ENCODE measurements at regions not wholly inside any gene's neighbourhood (a gene's known extent, or its start where the extent isn't known, plus 50 kb on each side); places are given as distances from the start of the nearest gene placed in this dataset.

GRCh38 chr11:69954756-69955155 is 123.4 kb upstream of the ANO1 start:
- DNase-seq = no peak

GRCh38 chr11:69956669-69957190 is 121.4 kb upstream of the ANO1 start:
- DNase-seq = no peak

DNA sequence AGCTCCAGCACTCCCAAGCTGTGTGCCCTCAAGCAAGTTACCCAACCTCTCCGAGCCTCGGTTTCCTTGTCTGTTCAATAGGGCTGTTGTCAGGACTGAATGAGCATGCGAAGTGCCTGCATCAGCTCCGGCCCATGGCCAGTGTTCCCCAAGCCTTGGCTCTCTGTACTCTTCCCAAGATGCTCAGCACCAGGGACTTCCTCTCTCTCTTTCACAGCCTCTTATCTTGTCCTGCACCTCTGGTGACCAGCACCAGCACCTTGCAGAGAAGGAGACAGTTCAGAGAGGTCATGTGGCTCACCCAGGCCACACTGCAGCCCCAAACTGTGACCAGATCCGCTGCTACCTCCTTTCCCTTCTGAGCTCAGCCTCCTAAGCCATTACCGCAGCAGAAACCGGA is 120.3 kb upstream of the ANO1 start:
- no peak for DNase-seq

DNA sequence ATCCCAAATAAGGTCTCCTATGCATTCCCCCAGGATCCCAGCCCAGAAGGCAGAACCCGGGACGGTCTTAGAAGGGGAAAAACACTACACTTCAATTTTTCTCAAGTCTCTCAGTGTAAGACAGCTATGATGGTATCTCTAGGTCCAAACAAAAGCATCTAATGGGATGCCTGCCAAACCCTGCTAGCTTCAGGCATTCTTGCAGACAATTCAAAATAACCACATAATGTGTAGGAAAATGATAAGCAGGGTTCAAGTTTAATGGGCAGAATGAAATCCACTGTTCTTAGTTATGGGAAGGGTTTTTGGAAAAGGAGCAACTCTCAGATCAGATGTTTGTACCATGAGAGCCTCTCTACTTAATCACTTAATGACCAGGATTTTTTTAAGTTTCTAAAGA is 119.8 kb upstream of the ANO1 start:
- no peak for DNase-seq

DNA sequence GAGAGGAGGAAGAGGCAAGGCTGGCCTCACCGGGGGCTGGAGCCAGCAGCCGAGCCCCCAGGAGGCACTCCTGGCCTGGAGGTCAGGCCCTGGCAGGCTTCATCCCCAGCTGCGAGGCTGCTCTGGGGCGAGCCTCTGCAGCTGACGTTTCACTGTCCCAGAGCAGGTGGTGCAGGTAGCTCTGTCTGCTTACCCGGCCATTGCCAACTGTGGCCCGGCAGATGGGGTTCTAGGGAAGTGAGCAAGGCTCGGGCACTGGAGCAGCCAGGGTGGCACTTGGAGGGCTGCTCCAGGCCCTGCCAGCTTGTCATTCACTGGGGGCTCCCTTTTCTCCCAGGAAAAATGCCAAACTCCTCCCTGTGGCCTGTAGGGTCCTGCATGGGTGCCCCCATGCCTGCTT is 118.7 kb upstream of the ANO1 start:
- DNase-seq = no peak

DNA sequence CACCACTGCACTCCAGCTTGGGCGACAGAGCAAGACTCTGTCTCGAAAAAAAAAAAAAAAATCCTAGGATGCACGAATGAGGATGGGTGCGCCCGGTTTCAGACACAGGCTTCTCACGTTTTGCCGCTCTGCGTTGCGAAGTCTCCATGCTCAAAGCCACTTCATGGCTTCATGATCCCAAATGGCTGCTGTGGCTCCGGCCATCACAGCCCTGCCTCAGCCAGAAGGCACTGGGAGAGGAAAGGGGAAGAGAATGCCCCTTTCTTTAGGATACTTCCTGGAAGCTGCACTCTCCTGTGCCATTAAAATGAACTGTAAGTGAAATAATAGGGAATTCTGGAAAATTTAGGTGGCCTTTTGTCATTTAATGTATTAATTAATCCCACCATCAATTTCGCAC is 116.4 kb upstream of the ANO1 start:
- DNase-seq = no peak

- no peak for DNase-seq
Measured at GRCh38 chr11:69962152-69962551, 116.0 kb upstream of the ANO1 start.

DNA sequence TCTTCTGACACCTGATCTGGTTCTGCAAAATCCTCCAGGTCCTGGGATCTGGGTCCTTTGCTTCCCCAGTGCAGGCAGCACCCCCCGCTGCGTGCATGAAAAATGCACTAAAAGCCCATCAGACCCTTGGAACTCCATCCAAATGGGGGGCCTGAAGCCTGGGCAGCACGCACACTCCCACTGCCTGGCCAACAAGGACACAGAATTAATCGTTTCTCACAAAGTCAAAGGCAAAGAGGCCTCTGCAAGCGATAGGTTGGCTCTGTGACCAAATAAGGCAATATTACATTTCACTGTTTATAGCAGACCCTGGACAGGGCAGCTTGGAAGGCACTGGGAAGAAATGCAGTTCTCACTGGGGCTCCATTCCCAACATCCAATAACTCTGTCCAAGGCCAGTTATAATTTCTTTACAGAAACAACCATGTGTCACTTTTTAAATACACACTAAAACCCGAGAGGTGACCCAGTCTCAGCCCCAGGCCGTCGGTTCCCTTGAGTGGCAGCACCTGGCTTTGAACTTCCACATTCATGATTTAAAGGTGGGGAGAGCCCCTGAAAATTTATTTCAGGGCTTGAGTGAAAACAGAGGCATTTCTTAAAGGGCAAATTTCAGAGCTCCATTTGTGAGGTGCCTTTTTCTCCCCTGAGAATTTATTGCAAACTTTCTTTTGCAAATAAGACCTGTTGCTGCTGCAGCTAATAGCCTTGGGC is 114.4 kb upstream of the ANO1 start:
- DNase-seq = no peak

DNA sequence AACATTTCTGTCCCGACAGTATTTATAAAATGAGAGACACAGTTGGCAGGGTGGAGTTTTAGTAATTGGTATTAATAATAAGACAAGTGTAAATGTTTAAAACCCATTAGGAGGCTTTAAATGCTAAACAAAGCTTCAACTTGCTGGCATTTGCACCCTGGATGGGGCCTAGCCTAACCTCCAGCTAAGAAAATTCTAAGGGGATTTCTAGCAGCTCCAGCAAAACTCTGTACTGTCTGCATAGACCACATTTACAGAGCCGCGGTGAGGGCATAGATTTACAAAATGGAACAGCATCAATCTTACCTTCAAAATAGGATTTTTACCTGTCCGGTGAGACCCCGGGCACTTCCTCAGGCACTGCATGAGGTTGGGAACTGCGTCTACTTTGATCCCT is 113.9 kb upstream of the ANO1 start:
- no peak for DNase-seq

DNA sequence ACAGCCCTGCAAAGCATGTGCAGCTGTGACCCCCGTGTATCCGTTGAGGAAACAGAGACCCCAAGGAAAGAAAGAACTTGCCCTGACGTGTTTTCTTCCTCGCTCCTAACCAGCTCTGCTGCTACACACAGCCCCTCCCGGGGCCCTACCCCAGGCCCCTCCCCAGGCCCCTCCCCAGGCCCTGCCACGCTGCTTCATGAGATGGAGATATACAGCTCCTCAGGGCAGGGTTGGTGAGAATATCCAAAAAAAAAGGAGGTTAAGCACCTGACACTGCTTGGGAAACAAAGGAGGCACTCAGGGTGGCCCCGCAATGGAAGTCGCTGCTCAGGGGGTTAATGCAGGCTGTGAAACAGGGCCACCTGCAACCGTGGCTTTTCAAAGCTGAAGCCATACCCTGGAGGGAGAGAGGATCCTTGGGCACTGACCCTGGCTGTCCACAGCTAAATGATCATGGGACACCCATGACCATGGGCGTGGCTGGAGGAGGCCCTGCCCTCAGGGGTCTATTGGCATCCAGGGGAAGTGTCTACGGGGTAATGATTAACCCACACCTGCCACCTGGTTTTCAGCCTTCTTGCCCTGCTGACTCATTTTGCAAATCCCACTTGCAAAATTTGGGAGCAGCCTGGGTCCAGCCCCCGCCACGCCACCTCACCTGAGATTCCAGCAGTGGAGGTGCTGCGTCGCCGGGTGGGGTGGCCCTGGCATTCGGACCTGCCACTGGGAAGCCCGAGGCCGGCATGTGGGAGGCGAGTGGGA is 112.1 kb upstream of the ANO1 start:
- DNase-seq = no peak

- no peak for DNase-seq
Measured at GRCh38 chr11:69966583-69966835, 111.6 kb upstream of the ANO1 start.

GRCh38 chr11:69966910-69967483 is 111.1 kb upstream of the ANO1 start:
- DNase-seq = no peak

DNA sequence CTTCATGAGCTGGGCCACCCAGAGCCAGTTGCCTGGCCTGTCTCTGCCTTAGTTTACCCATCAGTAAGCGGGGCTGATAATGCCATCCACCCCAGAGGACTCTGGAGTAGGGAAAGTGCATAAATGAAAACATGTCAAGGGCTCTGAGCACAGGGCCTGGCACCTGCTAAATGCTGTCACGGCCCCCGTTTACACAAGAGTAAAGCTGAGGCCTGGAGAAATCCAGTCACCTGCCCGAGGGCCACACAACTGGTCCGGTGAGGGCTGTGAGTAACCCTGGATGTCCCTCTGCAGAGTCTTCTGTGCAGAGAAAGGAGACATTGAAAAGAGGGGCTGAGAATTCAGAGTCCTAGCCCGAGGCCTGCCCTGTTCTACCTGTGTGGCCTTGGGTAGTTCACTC is 110.6 kb upstream of the ANO1 start:
- no peak for DNase-seq

DNA sequence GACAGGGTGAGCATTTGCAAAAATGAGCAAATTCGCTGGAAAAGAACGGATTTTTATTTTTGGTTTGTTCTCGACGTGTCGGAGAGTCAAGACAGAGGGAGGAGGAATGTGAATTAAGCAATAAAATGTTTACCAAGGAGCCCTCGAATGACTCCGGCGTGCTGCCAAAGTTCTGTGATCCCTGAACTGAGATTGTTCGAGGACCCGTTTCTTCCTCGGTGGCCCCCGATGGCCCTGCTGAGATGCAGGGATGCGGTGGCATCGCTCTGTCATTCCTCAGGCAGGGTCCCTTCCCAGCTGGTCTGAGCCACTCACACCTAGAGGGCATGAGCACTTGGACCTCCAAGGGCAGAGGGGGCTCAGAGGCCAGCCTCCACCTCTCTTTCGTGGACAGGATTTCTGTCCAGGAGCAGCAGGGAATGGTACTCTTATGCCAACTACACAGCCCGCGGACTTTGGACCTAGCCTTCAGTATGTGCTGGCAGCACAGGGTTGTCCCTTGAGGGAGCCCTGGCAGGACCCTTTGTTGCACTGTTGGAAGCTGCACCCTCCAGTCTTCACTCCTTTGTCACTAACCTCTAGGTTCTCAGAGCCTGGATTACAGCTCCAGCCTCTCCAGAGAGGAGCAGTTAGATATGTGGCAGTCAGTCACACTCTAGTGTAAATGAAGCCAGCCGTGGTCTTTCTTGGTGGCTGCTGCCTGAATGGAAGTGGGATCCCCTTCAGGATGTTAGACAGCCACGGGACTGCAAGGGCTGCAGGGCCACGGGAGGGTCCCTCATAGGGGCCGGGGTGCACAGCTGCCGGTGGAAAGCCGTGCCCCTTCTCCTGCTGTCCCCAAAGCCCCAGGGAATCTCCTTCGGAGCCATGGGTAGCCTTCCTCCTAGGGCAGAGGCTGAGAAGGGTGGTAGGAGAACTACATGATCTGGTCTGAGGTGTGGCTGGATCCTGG is 109.4 kb upstream of the ANO1 start:
- no peak for DNase-seq

GRCh38 chr11:69969890-69970784 is 108.0 kb upstream of the ANO1 start:
- no peak for DNase-seq

DNA sequence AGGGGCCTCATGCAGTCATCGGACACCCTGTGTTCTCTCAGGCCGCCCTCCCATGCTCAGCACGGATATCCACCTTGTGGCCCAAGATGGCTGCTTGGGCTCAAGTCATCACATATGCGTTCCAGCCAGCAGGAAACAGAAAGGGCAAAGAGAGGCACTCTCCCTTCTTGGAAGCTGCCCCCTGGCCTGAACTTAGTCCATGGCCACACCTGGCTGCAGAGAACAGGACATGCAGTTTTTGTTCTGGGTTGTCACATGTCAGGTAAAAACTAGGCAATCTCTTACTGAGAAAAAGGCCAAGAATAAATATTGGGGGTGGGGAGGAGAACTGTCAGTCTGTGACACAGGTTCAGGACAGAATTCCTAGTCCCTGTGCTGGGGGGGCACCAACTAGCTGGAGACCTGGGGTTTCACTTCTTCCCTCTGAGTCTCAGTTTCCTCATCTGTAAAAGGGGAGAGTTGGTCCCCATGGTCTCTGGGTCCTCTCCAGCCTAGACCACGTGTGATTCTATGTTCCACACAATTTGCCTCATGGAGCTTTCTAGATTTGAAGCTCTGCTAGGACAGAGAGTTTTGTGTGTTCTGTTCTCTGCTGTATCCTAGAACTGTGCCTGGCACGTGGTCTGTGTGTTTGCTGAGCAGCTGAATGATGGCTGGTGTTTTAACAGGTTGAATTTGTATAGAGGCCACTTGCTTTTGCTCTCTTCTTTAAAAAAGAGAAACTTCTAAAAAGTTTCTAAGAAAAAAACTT is 107.2 kb upstream of the ANO1 start:
- DNase-seq = no peak

- no peak for DNase-seq
Measured at GRCh38 chr11:69971741-69972140, 106.4 kb upstream of the ANO1 start.

- DNase-seq = no peak
Measured at GRCh38 chr11:69972351-69972802, 105.7 kb upstream of the ANO1 start.

DNA sequence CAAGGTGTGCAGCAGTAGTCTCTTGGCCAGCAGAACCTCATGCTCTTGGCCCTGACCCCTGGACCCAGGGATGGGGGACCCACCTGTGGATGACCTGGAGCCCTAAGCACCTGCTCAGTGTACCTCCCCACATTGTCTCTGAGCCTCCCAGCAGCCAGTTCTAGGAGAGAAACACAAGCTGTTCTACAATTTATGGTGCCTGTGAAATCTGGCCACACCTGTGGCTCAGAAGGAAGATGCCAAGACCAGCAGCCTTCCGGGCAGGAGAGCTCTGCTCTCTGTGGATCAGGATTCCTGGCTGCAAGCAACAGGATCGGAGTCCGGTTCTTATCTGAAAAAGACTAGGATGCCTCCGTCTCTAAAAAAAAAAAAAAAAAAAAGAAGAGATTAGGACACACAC is 103.6 kb upstream of the ANO1 start:
- DNase-seq = no peak

GRCh38 chr11:69975822-69976221 is 102.3 kb upstream of the ANO1 start:
- DNase-seq = no peak

DNA sequence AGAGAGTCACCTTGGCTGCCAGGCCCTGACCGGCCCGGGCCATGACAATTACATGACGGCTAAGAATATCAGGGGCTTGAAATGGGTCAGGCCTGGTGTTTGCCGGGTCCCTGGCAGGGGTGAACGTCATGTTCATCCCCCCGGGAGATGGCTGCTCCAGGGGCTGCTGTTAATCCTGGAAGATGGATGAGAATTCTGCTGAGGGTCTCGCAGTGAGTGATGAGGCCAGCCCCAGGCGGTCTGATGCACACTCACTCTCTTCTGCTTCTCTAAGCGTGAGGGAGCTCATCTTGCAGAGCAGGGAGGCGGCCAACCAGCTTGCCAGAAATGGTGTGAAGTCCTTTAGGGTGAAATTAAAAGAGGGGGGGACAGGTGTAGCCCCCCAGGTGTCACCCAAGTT is 101.3 kb upstream of the ANO1 start:
- DNase-seq = no peak

All from stimulated activated CD4-positive, alpha-beta T cell treated with anti-CD3 and anti-CD28 coated beads, Interleukin-12 subunit alpha, Interleukin-12 subunit beta, amount 100 ng/mL, for 4 hours (primary cell).